Small intestine (tissue), 7 donors: ENCODE measurements at regions not wholly inside any gene's neighbourhood (a gene's known extent, or its start where the extent isn't known, plus 50 kb on each side); places are given as distances from the start of the nearest gene placed in this dataset.
"Not testable (repeated sequence)": the region's sequence is repeated elsewhere in the genome, so short reads cannot be mapped to it uniquely, and the experiment has no call there.

Experiments
- DNase-seq, 2 donors: peaks; one replicate each; pipeline versions ENCODE4 v3.0.0 to v3.0.0-alpha.2; 2013
- FAIRE-seq: peaks from 2 replicates; lab custom pipeline; 2012; peaks lifted over from hg19 to GRCh38; lab: Jason Lieb, UNC
- H3K27ac ChIP-seq, 3 donors: one replicate each; pipeline ENCODE4 v1.5.1; 2013; ENCODE audit warnings: low read length in 2 of 3, mild to moderate bottlenecking in 2 of 3, control low read depth in 1 of 3, inconsistent platforms in 1 of 3, low read depth in 1 of 3, moderate library complexity in 1 of 3
- H3K27me3 ChIP-seq, 3 donors: one replicate each; pipeline ENCODE4 v1.6.1; 2013; ENCODE audit warnings: low read length in 3 of 3, inconsistent platforms in 1 of 3; ENCODE audit not compliant: control insufficient read depth in 3 of 3, insufficient read depth in 3 of 3
- H3K36me3 ChIP-seq, 3 donors: one replicate each; pipeline ENCODE4 v1.6.1; 2013; ENCODE audit warnings: low read length in 3 of 3, inconsistent platforms in 1 of 3, low read depth in 1 of 3, mild to moderate bottlenecking in 1 of 3, moderate library complexity in 1 of 3; ENCODE audit not compliant: control insufficient read depth in 3 of 3, insufficient read depth in 2 of 3
- H3K4me1 ChIP-seq, 3 donors: one replicate each; pipeline ENCODE4 v1.6.1; 2013; ENCODE audit warnings: low read length in 2 of 3, inconsistent platforms in 1 of 3, low read depth in 1 of 3, mild to moderate bottlenecking in 1 of 3, moderate library complexity in 1 of 3; ENCODE audit not compliant: control insufficient read depth in 3 of 3, insufficient read depth in 2 of 3
- H3K4me3 ChIP-seq, 3 donors: one replicate each; pipeline ENCODE4 v1.5.1; 2013; ENCODE audit warnings: low read length in 3 of 3, control low read depth in 1 of 3, inconsistent platforms in 1 of 3, low read depth in 1 of 3, mild to moderate bottlenecking in 1 of 3, moderate library complexity in 1 of 3
- H3K9me3 ChIP-seq, 2 donors: one replicate each; pipeline ENCODE4 v1.6.1; 2013; ENCODE audit warnings: low read depth in 1 of 2, low read length in 1 of 2; ENCODE audit not compliant: control insufficient read depth in 2 of 2, insufficient read depth in 1 of 2
- WGBS, 3 donors: extraction: QIAGEN DNeasy Blood & Tissue Kit; methylation state at CpG; one replicate each; pipeline ENCODE4 v1.1.7; 2013; 5-methylcytosine and 5-hydroxymethylcytosine counted together
- donor health status: healthy with polysubstance abuse.
- donor health status: control.
- donor health status: control.
- donor health status: Bipolar disorder and iron deficiency.
- donor health status: healthy.

DNA sequence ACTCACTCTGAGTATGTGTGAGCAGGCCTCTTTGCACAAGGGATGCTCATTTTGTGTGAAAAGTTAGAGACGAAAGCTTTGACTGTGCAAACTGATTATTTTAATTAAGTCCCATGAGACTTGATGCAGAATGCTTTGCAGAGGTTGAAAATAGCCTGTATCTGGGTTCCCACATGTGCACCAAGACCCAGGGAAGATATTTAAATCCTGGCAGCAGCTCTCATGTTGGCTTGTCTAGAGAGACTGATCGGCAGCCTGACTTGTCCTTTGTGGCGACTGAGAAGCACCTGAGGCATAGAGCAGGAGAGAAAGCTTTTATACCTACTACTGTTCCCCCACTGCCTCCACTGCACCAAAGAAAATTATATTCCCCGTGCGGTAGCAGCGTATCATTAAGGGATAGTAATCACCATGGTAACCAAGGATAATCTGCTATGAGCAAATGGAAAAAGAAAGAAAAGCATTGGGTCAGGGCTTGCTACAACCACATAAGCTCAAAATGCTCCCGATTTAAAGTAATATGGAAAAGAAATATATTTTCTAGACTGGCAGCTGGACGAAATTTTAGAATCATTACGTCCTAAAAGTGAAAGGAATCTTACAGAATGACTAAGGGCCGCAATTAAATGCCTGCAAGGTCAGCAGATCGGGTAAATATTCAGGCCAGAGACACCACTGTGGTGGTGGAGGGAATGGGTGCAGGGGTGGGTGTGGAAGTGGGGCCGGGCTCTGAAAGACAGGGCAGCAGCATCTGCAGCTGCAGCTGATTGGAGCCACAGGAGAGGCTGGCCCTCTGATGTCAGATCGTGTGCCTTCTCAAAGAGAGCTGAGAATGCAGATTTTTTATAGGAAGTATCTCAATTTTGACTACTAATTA, 135.3 kb upstream of the EPB41L4A start:
- Histone ChIP-seq H3K36me3 (no peaks in the 10 kb centered on the region), H3K27ac (no peak overlapping the region), H3K27me3 (no peaks in the 10 kb centered on the region), H3K9me3 (no peaks in the 10 kb centered on the region), H3K4me3 (no peak overlapping the region), H3K4me1 (peaks cover 0 to 6% (median 2%) of the 10 kb centered on the region in 3 donors)
- DNase-seq (no peak), FAIRE-seq (no peak)
- 71 to 80% (median 71%) methylated on average over 13 of the region's 13 CpGs for WGBS, 3 donors

DNA sequence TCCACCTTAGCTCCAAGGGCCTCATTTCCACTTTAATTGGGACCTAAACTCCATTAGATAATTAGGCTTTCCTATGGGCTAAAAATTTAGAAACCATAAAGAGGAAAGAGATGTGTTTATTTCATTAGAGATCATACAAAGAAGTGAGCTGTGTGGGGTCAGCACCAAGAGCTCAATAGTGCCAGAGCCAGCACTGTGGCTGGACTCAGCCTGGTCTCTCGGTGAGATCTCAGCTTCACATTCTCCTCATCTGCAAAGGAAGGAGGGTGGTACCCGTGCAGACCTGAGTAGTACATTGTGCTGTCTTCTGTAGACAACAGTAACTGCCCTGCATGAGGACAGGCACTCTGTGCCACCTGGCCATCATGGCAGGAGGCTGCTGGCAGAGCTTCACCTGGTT, 136.1 kb upstream of the EPB41L4A start:
- DNase-seq (no peak), FAIRE-seq (no peak)
- Histone ChIP-seq H3K4me1 (peaks cover 0 to 6% (median 2%) of the 10 kb centered on the region in 3 donors), H3K4me3 (no peak overlapping the region), H3K27me3 (no peaks in the 10 kb centered on the region), H3K27ac (no peak overlapping the region), H3K36me3 (no peaks in the 10 kb centered on the region), H3K9me3 (no peaks in the 10 kb centered on the region)
- 62 to 90% (median 67%) methylated on average over 2 of the region's 2 CpGs for WGBS, 3 donors

DNA sequence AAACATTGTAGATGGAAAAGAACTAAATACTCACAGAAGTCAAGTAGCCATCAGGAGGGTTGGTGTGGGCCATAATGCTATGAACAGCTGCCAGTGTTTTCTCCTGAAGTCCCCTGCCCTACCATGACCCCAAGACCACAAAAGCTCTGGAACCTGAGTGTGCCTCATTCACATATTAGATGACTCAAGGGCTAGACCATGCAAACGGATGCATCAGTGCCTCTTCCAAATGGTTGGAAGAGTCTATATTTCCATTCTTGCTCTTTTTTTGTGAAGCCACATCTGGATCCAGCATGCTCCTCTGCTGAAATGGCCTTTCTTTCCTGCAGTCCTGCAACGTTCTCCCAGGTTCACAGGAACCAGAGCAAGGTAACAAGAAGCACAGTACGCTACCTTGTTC, 136.6 kb upstream of the EPB41L4A start:
- no peaks in the 10 kb centered on the region for H3K27me3 ChIP-seq
- H3K27ac ChIP-seq = no peak overlapping the region
- WGBS, 3 donors = 56 to 63% (median 61%) methylated on average over 3 of the region's 3 CpGs
- no peak for FAIRE-seq
- no peak for DNase-seq
- no peak overlapping the region for H3K4me3 ChIP-seq
- peaks cover 0 to 6% (median 2%) of the 10 kb centered on the region in 3 donors for H3K4me1 ChIP-seq
- H3K36me3 ChIP-seq = no peaks in the 10 kb centered on the region
- H3K9me3 ChIP-seq = no peaks in the 10 kb centered on the region

DNA sequence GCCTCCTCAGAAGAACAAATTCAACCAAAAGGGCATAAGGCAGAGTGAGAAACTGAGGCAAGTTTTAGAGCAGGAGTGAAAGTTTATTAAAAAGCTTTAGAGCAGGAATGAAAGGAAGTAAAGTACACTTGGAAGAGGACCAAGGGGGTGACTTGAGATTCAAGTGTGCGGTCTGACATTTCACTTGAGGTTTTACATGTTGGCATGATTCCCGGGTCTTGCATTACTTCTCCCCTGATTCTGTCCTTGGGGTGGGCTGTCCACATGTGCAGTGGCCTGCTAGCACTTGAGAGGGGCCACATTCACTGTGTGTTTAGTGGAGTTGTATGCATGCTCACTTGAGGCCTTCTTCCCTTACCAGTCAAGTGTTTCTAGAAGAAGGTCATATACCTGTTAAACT, 140.4 kb upstream of the EPB41L4A start:
- DNase-seq, FAIRE-seq, H3K4me1 ChIP-seq, H3K27me3 ChIP-seq, H3K4me3 ChIP-seq, H3K27ac ChIP-seq, H3K36me3 ChIP-seq: not testable (repeated sequence)
- H3K9me3 ChIP-seq = peaks cover 0 to 16% of the 10 kb centered on the region in 2 donors
- 57 to 78% (median 70%) methylated on average over 2 of the region's 2 CpGs for WGBS, 3 donors

GRCh38 chr5:112560371-112560770, 141.3 kb upstream of the EPB41L4A start:
- WGBS, 3 donors = 52 to 74% (median 65%) methylated on average over 2 of the region's 2 CpGs

DNA sequence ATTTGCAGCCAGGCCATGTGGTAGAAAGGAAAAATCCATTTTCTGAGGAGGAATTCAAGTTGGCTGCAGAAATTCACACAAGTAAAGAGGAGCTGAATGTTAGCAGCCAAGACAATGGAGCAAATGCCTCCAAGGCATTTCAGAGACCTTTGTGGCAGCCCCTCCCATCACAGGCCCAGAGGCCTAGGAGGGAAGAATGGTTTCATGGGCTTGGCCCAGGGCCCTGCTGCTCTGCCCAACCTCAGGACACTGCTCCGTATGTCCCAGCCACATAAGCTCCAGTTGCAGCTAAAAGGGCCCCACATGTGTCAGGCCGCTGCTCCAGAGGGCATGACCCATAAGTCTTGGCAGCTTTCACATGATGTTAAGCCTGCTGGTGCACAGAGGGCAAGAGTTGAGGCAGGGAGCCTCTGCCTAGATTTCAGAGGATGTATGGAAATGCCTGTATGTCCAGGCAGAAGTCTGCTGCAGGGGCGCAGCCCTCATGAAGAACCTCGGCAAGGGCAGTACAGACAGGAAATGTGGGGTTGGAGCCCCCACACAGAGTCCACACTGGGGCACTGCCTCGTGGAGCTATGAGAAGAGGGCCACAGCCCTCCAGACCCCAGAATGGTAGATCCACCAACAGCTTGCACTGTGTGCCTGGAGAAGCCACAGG, 144.2 kb upstream of the EPB41L4A start:
- Histone ChIP-seq H3K27ac (no peak overlapping the region), H3K36me3 (no peaks in the 10 kb centered on the region), H3K4me1 (no peaks in the 10 kb centered on the region), H3K9me3 (peaks cover 0 to 19% of the 10 kb centered on the region in 2 donors), H3K27me3 (peaks cover 0 to 1% (median 0%) of the 10 kb centered on the region in 3 donors), H3K4me3 (no peak overlapping the region)
- FAIRE-seq (no peak), DNase-seq (no peak)
- 74 to 83% (median 78%) methylated on average over 5 of the region's 5 CpGs for WGBS, 3 donors

More at GRCh38 chr5:112560371-112560770, 141.3 kb upstream of the EPB41L4A start:
- no peak for FAIRE-seq
- Histone ChIP-seq H3K27ac (no peak overlapping the region), H3K27me3 (no peaks in the 10 kb centered on the region), H3K36me3 (no peaks in the 10 kb centered on the region), H3K9me3 (peaks cover 0 to 19% of the 10 kb centered on the region in 2 donors), H3K4me1 (no peaks in the 10 kb centered on the region), H3K4me3 (no peak overlapping the region)
- no peak for DNase-seq

GRCh38 chr5:112566251-112566650, 147.2 kb upstream of the EPB41L4A start:
- H3K36me3 ChIP-seq = no peaks in the 10 kb centered on the region
- peaks cover 0 to 19% of the 10 kb centered on the region in 2 donors for H3K9me3 ChIP-seq
- no peak overlapping the region for H3K27ac ChIP-seq
- FAIRE-seq (no peak), DNase-seq (no peak)
- WGBS, 3 donors = 75 to 100% (median 89%) methylated on average over 1 of the region's 1 CpG
- H3K4me1 ChIP-seq = no peaks in the 10 kb centered on the region
- H3K27me3 ChIP-seq = peaks cover 0 to 2% (median 0%) of the 10 kb centered on the region in 3 donors
- H3K4me3 ChIP-seq = no peak overlapping the region

DNA sequence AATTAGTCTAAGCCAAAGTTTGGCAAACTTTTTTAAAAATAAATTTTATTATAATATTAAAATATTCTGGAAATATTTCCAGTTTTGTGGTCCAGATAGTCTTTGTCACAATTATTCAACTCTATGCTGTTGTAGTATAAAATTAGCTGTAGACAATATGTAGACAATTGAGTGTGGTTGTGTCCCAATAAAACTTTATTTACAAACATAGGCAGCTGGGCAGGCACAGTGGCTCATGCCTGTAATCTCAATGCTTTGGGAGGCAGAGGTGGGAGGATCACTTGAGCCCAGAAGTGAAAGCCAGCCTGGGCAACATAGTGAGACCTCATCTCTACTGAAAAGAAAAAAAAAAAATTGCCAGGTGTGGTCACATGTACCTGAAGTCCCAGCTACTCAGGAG, 150.5 kb upstream of the EPB41L4A start:
- no peak for DNase-seq
- H3K9me3 ChIP-seq = peaks cover 0 to 3% of the 10 kb centered on the region in 2 donors
- no peak overlapping the region for H3K4me3 ChIP-seq
- FAIRE-seq = no peak
- H3K36me3 ChIP-seq = no peaks in the 10 kb centered on the region
- H3K27me3 ChIP-seq = peaks cover 0 to 2% (median 0%) of the 10 kb centered on the region in 3 donors
- no peaks in the 10 kb centered on the region for H3K4me1 ChIP-seq
- H3K27ac ChIP-seq = no peak overlapping the region
